ENCODE measurements at regions not wholly inside any gene's neighbourhood (a gene's known extent, or its start where the extent isn't known, plus 50 kb on each side); places are given as distances from the start of the nearest gene placed in this dataset.

DNA sequence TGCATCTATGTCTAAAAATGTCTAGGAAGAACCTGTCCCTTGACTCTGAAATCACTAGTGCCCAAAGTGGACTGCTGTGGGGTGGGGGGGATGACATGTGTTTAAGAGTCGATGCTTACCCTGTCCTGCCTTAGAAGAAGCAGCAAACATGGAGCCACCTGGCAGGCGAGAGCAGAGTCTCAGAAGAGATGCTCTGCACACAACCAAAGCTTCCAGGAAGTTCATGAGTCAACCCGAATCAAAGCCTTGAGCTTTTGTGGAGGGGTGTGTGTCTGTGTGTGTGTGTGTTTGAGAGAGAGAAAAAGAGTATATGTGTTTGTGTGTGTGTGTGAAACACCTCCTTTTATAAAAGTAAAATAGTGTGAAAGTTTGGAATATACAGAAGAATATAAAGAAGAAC is 269.9 kb downstream of the ALDH8A1 start:
- TF ChIP-seq, protein P1, sequence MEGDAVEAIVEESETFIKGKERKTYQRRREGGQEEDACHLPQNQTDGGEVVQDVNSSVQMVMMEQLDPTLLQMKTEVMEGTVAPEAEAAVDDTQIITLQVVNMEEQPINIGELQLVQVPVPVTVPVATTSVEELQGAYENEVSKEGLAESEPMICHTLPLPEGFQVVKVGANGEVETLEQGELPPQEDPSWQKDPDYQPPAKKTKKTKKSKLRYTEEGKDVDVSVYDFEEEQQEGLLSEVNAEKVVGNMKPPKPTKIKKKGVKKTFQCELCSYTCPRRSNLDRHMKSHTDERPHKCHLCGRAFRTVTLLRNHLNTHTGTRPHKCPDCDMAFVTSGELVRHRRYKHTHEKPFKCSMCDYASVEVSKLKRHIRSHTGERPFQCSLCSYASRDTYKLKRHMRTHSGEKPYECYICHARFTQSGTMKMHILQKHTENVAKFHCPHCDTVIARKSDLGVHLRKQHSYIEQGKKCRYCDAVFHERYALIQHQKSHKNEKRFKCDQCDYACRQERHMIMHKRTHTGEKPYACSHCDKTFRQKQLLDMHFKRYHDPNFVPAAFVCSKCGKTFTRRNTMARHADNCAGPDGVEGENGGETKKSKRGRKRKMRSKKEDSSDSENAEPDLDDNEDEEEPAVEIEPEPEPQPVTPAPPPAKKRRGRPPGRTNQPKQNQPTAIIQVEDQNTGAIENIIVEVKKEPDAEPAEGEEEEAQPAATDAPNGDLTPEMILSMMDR (IDR thresholded peaks at IDR 0.05; ENCODE audit: low read depth, low read length): no peak
- H3K4me3 ChIP-seq (ENCODE audit: low read depth, low read length): no peak overlapping the region
- H3K36me3 ChIP-seq: no peaks in the 10 kb centered on the region
- H3K27ac ChIP-seq: no peak overlapping the region
- H3K9me3 ChIP-seq (ENCODE audit: severe bottlenecking): no peaks in the 10 kb centered on the region
- DNase-seq: no peak
- H3K27me3 ChIP-seq (ENCODE audit: insufficient read depth, low read depth, severe bottlenecking): no peaks in the 10 kb centered on the region

DNA sequence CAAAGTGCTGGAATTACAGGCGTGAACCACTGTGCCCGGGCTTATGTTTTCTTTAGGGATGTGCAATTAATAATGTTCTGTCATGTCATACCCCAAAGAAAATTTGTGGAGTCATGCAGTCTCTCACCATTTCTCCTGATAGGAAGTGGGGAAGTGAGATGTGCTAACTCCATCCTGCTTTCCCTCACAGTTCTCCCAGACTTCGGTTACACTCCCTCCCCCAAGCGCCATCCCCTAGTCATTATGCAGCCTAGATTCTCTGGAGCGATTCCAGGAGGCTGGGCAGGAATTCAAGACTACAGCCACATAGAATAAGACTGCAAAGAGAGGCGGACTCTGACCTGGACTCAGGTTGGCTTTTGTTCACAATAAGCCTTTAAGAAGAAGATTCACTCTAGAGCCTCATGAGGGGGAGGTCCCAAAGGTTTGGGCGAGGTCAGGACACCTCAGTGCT is 271.4 kb downstream of the ALDH8A1 start:
- Histone ChIP-seq H3K36me3 (no peaks in the 10 kb centered on the region), H3K27me3 (ENCODE audit: insufficient read depth, low read depth, severe bottlenecking) (no peaks in the 10 kb centered on the region), H3K4me3 (ENCODE audit: low read depth, low read length) (no peak overlapping the region), H3K9me3 (ENCODE audit: severe bottlenecking) (no peaks in the 10 kb centered on the region), H3K27ac (no peak overlapping the region)
- no peak for DNase-seq
- TF ChIP-seq, protein P1 (IDR thresholded peaks at IDR 0.05; ENCODE audit: low read depth, low read length): no peak

- H3K36me3 ChIP-seq: no peaks in the 10 kb centered on the region
- no peak for DNase-seq
- no peaks in the 10 kb centered on the region for H3K27me3 ChIP-seq (ENCODE audit: insufficient read depth, low read depth, severe bottlenecking)
- TF ChIP-seq, protein P1 (IDR thresholded peaks at IDR 0.05; ENCODE audit: low read depth, low read length): no peak
- no peaks in the 10 kb centered on the region for H3K9me3 ChIP-seq (ENCODE audit: severe bottlenecking)
- H3K27ac ChIP-seq: no peak overlapping the region
- no peak overlapping the region for H3K4me3 ChIP-seq (ENCODE audit: low read depth, low read length)
Measured at GRCh38 chr6:134676307-134677281, 273.3 kb downstream of the ALDH8A1 start.

- H3K36me3 ChIP-seq: no peaks in the 10 kb centered on the region
- H3K4me3 ChIP-seq (ENCODE audit: low read depth, low read length): no peak overlapping the region
- H3K27me3 ChIP-seq (ENCODE audit: insufficient read depth, low read depth, severe bottlenecking): no peaks in the 10 kb centered on the region
- DNase-seq: no peak
- H3K27ac ChIP-seq: no peak overlapping the region
- H3K9me3 ChIP-seq (ENCODE audit: severe bottlenecking): no peaks in the 10 kb centered on the region
- TF ChIP-seq, protein P1 (IDR thresholded peaks at IDR 0.05; ENCODE audit: low read depth, low read length): no peak
Measured at GRCh38 chr6:134675110-134676054, 274.5 kb downstream of the ALDH8A1 start.

GRCh38 chr6:134674562-134674961 is 275.3 kb downstream of the ALDH8A1 start:
- TF ChIP-seq, protein P1 (IDR thresholded peaks at IDR 0.05; ENCODE audit: low read depth, low read length): no peak
- Histone ChIP-seq H3K36me3 (no peaks in the 10 kb centered on the region), H3K9me3 (ENCODE audit: severe bottlenecking) (no peaks in the 10 kb centered on the region), H3K27ac (no peak overlapping the region), H3K4me3 (ENCODE audit: low read depth, low read length) (no peak overlapping the region), H3K27me3 (ENCODE audit: insufficient read depth, low read depth, severe bottlenecking) (no peaks in the 10 kb centered on the region)
- DNase-seq: no peak

All from WERI-Rb-1 (cell line).